H1 (cell line): ENCODE measurements at regions not wholly inside any gene's neighbourhood (a gene's known extent, or its start where the extent isn't known, plus 50 kb on each side); places are given as distances from the start of the nearest gene placed in this dataset.

Source experiments
- CHD1 ChIP-seq: IDR thresholded peaks from 2 replicates; pipeline ENCODE4 v1.6.1; 2012; ENCODE audit warnings: low read depth, low read length, improper control_type of control experiment
- EP300 ChIP-seq, 2 experiments: IDR thresholded peaks; 1 replicate in 1 of 2; 2 replicates in 1 of 2; pipeline ENCODE4 v1.6.1; 2011 to 2012; ENCODE audit warnings: low read depth in 2 of 2, low read length in 2 of 2, mild to moderate bottlenecking in 2 of 2, borderline replicate concordance in 1 of 2, inconsistent platforms in 1 of 2, moderate library complexity in 1 of 2
- EZH2 ChIP-seq: fragments of 200-600 bp; sonication (generic); IDR thresholded peaks from 2 replicates; pipeline ENCODE4 v1.7.1; 2012; ENCODE audit warnings: low read depth, mild to moderate bottlenecking, moderate library complexity, low read length, inconsistent platforms; ENCODE audit not compliant: severe bottlenecking
- GABPA ChIP-seq: IDR thresholded peaks from 2 replicates; pipeline ENCODE4 v1.6.1; 2011; ENCODE audit warnings: mild to moderate bottlenecking, low read length, moderate library complexity, borderline replicate concordance; ENCODE audit not compliant: insufficient read depth
- GTF2F1 ChIP-seq: IDR thresholded peaks from 2 replicates; pipeline ENCODE4 v1.6.1; 2012; ENCODE audit warnings: low read depth, low read length, improper control_type of control experiment, borderline replicate concordance
- POLR2A ChIP-seq, 2 experiments: IDR thresholded peaks; 1 replicate in 1 of 2; 2 replicates in 1 of 2; pipeline ENCODE4 v1.6.1; 2011; ENCODE audit warnings: low read depth in 2 of 2, low read length in 2 of 2, mild to moderate bottlenecking in 2 of 2; ENCODE audit errors: control extremely low read depth in 1 of 2
- POLR2AphosphoS5 ChIP-seq: IDR thresholded peaks from 2 replicates; pipeline ENCODE4 v1.6.1; 2011; ENCODE audit warnings: low read depth, low read length
- RAD21 ChIP-seq, 2 experiments: IDR thresholded peaks in 1 of 2; conservative IDR thresholded peaks in 1 of 2; 2 replicates each; pipeline ENCODE4 v1.6.1; 2011; ENCODE audit warnings: low read depth in 2 of 2, low read length in 2 of 2, improper control_type of control experiment in 1 of 2, inconsistent platforms in 1 of 2, mild to moderate bottlenecking in 1 of 2, moderate library complexity in 1 of 2
- RNF2 ChIP-seq: fragments of 200-900, 300-1000 bp; sonication (generic); IDR thresholded peaks from 2 replicates; pipeline ENCODE4 v1.7.1; 2016; ENCODE audit warnings: borderline replicate concordance, low read depth, mild to moderate bottlenecking, antibody characterized with exemption, low read length; ENCODE audit not compliant: poor library complexity, severe bottlenecking; ENCODE audit errors: missing control alignments
- SP1 ChIP-seq: IDR thresholded peaks from 2 replicates; pipeline ENCODE4 v1.6.1; 2011; ENCODE audit warnings: low read depth, low read length
- SRF ChIP-seq: IDR thresholded peaks from 2 replicates; pipeline ENCODE4 v1.6.1; 2011; ENCODE audit warnings: mild to moderate bottlenecking, low read depth, low read length, moderate library complexity
- TAF1 ChIP-seq: IDR thresholded peaks from 2 replicates; pipeline ENCODE4 v1.6.1; 2011; ENCODE audit warnings: mild to moderate bottlenecking, low read depth, low read length
- TBP ChIP-seq: IDR thresholded peaks from 2 replicates; pipeline ENCODE4 v1.6.1; 2011; ENCODE audit warnings: low read depth, low read length, improper control_type of control experiment
- TF ChIP-seq, protein P1 (sequence below), 3 experiments: IDR thresholded peaks; 1 replicate in 2 of 3; 2 replicates in 1 of 3; pipeline versions ENCODE4 v1.5.1 to v1.6.1; 2011; ENCODE audit warnings: low read length in 3 of 3, mild to moderate bottlenecking in 3 of 3, inconsistent platforms in 2 of 3, low read depth in 1 of 3, moderate library complexity in 1 of 3; ENCODE audit not compliant: insufficient read depth in 1 of 3; ENCODE audit errors: control extremely low read depth in 1 of 3

DNA sequence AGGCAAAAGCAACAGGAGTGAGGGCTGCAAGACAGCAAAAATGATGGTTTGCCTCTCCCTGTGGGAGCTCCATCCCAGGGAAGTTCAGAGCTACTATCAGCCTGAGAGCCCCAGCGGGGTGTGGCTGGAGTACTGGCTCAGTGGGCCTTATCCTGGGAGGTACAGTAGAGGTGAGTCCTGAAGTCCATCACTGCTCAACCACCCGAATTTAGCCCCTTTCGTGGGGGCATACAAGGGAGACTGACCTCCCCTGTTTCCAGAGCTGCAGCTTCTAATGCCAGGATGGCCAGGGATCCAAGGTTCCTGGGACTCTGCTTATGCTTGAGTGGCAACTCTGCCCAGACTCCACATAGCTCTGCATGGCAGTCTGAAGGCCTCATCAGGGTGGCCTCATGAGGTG, 617.8 kb downstream of the MMUT start:
- no peak for TF ChIP-seq RAD21 (IDR thresholded peaks at IDR 0.05 in 1 of 2, conservative IDR thresholded peaks at IDR 0.05 in 1 of 2; ENCODE audit: low read depth in 2 of 2, low read length in 2 of 2)
- no peak for TF ChIP-seq POLR2A (IDR thresholded peaks at IDR 0.05; ENCODE audit: control extremely low read depth in 1 of 2, low read depth in 2 of 2, low read length in 2 of 2)
- TF ChIP-seq, protein P1, sequence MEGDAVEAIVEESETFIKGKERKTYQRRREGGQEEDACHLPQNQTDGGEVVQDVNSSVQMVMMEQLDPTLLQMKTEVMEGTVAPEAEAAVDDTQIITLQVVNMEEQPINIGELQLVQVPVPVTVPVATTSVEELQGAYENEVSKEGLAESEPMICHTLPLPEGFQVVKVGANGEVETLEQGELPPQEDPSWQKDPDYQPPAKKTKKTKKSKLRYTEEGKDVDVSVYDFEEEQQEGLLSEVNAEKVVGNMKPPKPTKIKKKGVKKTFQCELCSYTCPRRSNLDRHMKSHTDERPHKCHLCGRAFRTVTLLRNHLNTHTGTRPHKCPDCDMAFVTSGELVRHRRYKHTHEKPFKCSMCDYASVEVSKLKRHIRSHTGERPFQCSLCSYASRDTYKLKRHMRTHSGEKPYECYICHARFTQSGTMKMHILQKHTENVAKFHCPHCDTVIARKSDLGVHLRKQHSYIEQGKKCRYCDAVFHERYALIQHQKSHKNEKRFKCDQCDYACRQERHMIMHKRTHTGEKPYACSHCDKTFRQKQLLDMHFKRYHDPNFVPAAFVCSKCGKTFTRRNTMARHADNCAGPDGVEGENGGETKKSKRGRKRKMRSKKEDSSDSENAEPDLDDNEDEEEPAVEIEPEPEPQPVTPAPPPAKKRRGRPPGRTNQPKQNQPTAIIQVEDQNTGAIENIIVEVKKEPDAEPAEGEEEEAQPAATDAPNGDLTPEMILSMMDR (IDR thresholded peaks at IDR 0.05; ENCODE audit: control extremely low read depth in 1 of 3, insufficient read depth in 1 of 3, low read depth in 1 of 3, low read length in 3 of 3): no peak
- TF ChIP-seq SRF: no peak
- no peak for TF ChIP-seq GABPA
- no peak for TF ChIP-seq TAF1
- no peak for TF ChIP-seq GTF2F1
- TF ChIP-seq SP1: no peak
- TF ChIP-seq CHD1: no peak
- no peak for TF ChIP-seq TBP
- TF ChIP-seq EZH2: no peak
- TF ChIP-seq RNF2: no peak
- TF ChIP-seq POLR2AphosphoS5: no peak
- TF ChIP-seq EP300 (IDR thresholded peaks at IDR 0.05; ENCODE audit: borderline replicate concordance in 1 of 2, low read depth in 2 of 2, low read length in 2 of 2): no peak
